H54 (cell line): ENCODE measurements at regions not wholly inside any gene's neighbourhood (a gene's known extent, or its start where the extent isn't known, plus 50 kb on each side); places are given as distances from the start of the nearest gene placed in this dataset.

Source experiments
- DNase-seq: peaks from one replicate; pipeline ENCODE4 v3.0.0; 2011; ENCODE audit warnings: low spot score, mixed read lengths; ENCODE audit not compliant: insufficient read length
- FAIRE-seq: peaks from 3 replicates; lab custom pipeline; 2011; peaks lifted over from hg19 to GRCh38; lab: Jason Lieb, UNC
- POLR2A ChIP-seq: IDR thresholded peaks from 2 replicates; pipeline ENCODE4 v1.6.1; 2011; ENCODE audit warnings: low read depth, mild to moderate bottlenecking, low read length

DNA sequence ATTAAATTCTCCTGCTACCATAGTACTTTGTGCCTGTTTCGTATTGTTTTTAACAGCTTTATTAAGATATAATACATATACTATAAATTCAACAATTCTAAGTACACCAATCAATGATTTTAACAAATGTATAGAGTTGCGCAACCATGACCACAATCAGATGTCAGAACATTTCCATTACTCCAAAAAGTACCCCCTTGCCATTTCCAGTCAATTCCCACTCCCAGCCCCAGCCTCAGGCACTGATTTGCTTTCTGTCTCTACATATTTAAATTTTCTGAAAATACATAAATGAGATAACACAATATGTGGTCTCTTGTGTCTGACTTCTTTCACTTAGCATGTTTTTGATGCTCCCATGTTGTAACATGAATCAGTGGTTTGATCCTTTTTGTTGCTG is 193.9 kb downstream of the FIGN start:
- TF ChIP-seq POLR2A, result no peak
- FAIRE-seq, result no peak

DNA sequence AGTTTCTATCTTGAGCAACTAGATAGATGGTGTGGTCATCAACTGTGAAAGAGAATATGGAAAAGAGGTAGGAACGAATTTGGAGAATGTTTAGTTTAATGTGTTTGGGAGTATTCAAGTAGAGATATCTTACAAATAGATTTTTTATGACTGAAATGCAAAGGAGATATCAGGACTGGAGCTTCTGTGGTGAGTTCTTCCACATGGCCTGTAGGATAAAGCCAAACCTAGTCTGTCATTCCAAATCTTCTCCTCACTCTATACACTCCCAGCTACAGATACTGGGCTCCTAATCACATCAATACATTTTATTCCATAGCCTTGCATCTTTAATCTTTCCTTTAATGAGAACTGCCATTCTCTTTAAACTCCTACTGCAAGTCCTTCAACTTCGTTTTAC is 194.3 kb downstream of the FIGN start:
- no peak for FAIRE-seq
- TF ChIP-seq POLR2A, result no peak
- no peak for DNase-seq

More for the DNA sequence above, 193.9 kb downstream of the FIGN start:
- no peak for DNase-seq

DNA sequence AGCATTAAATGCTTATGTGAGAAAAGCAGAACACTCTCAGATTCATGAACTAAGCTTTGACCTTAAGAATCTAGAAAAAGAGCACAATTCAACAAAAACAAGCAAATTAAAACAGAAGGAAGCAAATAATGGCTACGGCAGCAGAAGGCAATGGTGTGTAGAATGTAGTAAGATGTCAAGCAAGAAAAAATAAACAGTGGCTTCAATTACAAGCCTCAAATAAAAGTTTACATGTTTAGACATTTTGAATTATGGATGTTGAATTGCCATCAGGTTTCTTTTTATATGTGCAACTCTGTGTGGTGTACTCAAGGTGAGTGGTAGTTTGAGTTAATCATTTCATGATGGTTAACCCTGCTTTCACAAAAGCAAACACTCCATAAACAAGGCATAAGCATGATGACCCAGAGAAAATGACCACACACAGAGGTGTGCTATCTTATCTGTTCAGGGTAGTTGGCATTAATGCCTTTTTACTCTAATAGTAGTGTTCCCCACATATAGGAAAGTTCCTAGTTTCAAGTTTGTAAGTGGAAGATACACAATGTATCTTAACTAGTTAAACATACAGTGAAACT is 207.1 kb downstream of the FIGN start:
- DNase-seq (no peak), FAIRE-seq (no peak)
- no peak for TF ChIP-seq POLR2A

DNA sequence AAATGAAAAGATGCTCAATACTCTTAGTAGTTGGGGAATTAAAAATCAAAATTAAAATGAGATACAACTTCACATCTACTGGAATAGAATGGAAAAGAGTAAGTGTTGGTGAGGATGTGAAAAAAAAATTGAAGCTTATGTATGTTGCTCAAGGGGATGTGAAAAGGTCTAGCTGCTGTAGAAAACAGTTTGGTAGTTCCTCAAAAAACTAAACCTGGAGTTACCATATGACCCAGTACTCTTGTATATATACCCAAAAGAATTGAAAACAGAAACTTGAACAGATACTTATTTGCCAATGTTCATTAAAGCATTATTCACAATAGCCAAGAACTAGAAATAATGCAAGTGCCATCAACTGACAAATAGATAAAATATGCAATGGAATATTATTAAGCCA is 208.4 kb downstream of the FIGN start:
- DNase-seq (no peak), FAIRE-seq (no peak)
- no peak for TF ChIP-seq POLR2A

DNA sequence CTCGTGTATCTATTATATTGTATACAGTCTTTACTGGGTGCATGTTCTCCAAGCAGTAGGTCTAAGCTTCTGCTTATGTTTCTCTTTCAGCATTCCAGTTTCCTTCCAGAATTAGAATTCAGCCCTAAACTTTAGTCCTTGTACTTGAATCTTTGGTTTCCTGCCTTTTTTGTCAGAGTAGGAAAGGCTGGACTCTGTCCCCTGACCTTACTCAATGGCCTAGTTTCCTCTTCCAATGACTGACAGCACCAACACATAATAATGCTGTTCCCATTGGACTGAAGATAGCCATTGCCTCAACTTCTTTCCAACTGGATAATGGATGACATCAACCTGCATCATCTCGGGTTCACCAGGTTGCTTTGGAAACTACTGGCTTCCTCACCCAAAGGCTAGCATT is 217.0 kb downstream of the FIGN start:
- FAIRE-seq, result no peak
- no peak for TF ChIP-seq POLR2A
- DNase-seq, result no peak

DNA sequence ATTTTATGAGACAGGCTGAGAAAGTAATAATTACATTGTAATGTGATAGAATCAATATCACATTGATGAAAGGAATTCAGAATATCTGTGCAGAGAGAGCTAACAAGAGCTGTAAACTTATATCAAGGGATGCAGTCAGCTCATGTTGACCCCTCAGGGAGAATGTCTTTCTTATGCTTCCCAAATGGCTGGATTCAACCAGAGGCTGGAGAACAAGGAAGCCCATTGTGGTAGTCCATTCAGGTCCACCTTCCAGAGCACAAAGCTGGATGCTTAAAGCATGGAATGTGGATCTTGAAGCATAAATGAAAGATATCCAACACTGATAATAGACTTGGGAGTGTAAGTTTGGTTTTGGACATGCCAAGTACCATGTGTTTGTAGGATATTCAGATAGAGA is 220.0 kb downstream of the FIGN start:
- DNase-seq (no peak), FAIRE-seq (no peak)
- no peak for TF ChIP-seq POLR2A

DNA sequence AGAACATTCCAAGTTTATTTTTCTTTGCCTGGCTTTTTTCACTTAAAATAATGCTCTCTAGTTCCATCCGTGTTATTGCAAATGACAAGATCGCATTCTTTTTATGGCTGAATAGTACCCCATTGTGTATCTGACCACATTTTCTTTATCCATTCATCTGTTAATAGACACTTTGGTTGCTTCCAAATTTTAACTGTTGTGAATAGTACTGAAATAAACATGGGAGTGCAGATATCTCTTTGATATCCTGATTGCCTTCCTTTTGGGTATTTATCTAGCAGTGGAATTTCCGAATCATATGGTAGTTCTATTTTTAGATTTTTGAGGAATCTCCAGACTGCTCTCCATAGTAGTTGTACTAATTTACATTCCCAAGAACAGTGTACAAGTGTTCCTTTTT is 230.5 kb downstream of the FIGN start:
- DNase-seq (no peak), FAIRE-seq (no peak)
- no peak for TF ChIP-seq POLR2A

DNA sequence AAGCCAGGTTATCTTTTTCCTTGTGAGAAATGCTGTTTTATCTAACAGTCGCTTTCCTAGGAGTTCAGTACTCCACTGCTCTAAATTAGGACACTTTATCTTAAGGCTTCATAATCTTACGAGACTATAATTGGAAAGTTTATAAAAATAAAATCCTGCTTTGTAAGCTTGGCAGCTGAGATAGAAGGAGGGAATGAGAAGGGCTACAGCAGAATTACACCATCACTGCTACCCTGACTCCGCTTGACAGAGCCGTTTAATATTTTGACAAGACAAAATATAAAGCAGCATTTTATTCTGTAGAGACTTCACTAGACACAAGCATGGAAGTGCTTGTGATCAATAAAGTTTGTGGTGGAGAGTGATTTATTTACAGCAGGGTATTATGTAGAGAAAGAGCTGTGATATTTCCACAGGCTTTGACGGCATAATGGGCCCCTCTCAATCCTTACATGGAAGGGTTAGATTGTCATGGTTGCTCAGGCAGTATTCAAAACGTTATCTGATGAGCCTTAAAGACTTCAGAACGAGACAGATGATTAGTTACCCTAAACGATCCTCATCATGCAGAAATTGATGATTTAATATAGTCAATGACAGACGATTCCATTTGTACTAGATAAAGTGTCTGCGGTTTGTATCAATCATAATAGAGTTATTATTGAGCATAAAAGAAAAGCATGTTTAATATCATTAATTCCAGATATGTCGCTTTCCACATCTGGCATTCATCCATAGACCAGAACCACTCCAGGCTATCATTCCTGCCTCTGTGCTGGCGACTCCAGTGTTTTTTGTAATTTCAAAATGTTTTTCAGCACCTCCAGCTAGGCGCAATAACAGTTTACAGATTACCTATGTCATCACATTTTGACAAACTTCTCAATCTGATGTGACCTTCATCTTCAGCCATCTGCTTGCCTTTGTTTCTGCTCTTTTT is 242.2 kb downstream of the FIGN start:
- FAIRE-seq, result no peak
- DNase-seq, result no peak
- TF ChIP-seq POLR2A, result no peak

DNA sequence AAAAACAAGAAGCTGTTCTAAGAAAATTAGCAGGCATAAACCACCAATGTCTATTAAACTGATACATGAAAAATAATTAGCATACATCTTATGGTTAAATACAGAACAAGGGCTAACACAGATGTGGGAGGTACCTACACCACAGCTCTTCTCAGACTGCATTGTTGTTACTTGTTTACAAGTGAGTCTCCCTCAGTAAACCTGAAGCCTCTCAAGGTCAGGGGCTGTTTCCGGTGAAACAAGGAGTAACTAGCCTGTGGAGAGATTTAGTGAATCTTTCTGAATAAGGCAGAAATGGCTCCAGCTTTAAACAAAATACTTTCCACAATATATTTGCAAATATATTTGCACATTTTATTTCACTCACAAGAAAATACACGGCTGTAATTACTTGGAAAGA is 244.0 kb downstream of the FIGN start:
- DNase-seq (no peak), FAIRE-seq (no peak)
- no peak for TF ChIP-seq POLR2A

DNA sequence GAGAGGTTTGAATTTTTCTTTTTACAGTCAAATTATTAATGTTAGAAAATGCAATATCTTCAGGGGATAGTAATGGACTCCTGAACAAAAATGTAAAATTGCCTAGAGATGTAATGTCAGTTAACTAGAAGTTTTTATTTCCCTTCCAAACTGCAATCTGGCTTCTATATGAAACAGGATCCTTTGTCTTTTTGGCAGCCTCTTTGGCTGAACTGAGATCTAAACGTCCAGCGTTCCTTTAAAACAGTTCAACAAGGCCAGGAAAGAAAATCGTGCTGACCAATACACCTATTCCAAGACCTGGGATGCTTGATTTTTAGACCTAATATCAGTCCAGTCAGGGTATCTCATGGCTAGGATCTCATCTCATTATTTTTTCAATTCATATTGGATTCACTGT is 245.5 kb downstream of the FIGN start:
- TF ChIP-seq POLR2A, result no peak
- no peak for FAIRE-seq
- DNase-seq, result no peak

DNA sequence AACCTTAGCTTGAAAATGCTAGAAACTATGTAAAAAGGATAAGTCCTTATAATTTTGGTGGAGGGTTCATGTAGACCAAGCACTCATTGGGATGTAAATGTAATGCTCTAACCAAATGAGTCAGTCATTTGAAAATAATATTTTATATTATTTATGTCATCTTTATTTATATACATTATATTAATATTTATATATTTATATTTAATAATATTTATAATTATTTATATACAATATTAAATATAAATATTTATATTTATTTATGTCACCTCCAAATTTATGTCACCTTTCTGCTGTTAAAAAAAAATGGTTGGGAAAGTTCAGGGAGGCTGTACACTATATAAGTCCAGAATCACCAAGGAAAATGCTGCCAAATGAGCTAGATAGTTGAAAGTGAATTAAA is 254.3 kb downstream of the FIGN start:
- DNase-seq, result no peak
- FAIRE-seq, result no peak

DNA sequence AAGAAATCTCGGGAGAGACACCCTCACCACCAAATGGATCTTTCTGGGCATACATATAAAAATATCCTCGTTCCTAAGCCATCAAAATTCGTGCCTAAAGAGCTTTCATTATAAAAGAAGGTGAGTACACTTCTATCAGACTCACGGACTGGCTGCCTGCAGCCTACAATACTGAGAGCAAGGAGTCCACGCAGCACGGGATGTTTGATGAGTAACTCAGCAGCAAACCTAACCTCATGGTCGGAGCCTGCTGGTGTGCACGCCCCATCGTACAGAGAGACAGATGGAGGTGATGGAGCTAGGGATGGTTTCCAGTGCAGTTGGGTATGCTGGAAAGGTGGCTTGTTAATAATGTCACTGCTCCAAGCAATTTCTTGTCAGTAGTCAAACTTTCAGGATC is 256.2 kb downstream of the FIGN start:
- DNase-seq, result no peak
- no peak for FAIRE-seq
- no peak for TF ChIP-seq POLR2A

More for the DNA sequence above, 254.3 kb downstream of the FIGN start:
- TF ChIP-seq POLR2A, result no peak

DNA sequence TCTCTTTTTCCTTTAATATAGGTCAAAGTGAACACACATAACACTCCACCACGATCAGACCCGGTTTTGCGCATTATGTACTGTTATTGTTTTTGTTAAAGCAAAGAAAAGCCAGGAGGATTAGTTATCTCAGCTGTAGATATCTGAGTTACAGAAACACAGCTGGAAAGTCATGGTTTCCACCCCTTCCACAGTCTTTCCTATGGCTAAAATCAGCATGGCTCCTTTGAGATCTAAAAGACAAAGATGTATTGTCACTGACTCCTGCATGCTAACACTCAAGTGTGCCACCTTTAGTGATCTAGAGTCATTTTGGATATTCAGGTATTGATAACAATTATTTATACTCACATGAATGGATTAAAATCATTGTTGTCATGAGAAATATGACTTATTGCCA is 260.0 kb downstream of the FIGN start:
- no peak for TF ChIP-seq POLR2A
- FAIRE-seq, result no peak
- no peak for DNase-seq

DNA sequence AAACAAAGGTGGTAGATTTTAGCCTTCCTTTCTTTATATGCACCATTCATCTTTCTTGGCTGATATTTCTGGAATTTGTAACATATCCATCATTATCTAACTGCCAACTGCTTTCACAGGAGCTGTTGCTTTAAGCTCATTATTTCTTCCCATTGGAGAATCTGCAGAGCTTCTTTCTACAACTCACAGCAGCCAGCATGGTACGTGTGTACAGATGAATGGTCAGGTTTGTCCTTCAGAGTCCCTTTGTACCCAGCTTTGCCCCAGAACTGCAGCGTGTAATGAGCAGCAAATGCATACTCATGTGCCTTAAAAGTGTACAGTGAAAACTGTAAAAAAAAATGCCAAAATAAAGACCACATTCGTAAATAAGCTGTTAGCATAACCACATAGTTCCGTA is 260.9 kb downstream of the FIGN start:
- TF ChIP-seq POLR2A, result no peak
- no peak for FAIRE-seq
- no peak for DNase-seq

DNA sequence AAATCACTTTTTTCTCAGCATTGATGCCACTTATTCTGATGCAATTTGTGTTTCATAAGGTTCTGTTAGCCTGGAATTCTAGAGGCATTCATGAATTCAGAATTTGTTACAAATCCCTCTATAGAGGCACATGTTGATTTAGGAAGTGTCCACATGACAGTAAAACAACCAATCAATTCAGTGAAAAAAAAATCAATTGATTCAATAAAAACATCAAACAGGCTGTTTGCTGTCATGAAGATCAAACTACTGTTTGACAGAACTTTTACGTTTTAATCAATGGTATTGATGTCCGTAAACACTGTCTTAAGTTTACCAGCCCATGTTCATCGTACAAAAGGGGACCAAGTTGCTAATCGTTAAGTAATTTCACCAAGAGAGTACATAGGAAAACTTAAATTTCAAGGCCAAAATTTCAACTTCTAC is 261.5 kb downstream of the FIGN start:
- TF ChIP-seq POLR2A, result no peak
- FAIRE-seq, result no peak
- no peak for DNase-seq
